NCI-H1092 (cell line): ENCODE measurements at regions not wholly inside any gene's neighbourhood (a gene's known extent, or its start where the extent isn't known, plus 50 kb on each side); places are given as distances from the start of the nearest gene placed in this dataset.
"Not testable (repeated sequence)": the region's sequence is repeated elsewhere in the genome, so short reads cannot be mapped to it uniquely, and the experiment has no call there.

Experiments used
- DNase-seq: peaks from one replicate; lab custom pipeline; 2025; lab: John Stamatoyannopoulos, UW

- no peak for DNase-seq
These were observed 75.8 kb upstream of the BACH2 start for GRCh38 chr6:90372450-90372849.

- no peak for DNase-seq
These were observed 73.9 kb upstream of the BACH2 start for GRCh38 chr6:90370493-90370959.

GRCh38 chr6:90369651-90370050 lies 73.0 kb upstream of the BACH2 start:
- no peak for DNase-seq

GRCh38 chr6:90369024-90369519 lies 72.4 kb upstream of the BACH2 start:
- no peak for DNase-seq

DNA sequence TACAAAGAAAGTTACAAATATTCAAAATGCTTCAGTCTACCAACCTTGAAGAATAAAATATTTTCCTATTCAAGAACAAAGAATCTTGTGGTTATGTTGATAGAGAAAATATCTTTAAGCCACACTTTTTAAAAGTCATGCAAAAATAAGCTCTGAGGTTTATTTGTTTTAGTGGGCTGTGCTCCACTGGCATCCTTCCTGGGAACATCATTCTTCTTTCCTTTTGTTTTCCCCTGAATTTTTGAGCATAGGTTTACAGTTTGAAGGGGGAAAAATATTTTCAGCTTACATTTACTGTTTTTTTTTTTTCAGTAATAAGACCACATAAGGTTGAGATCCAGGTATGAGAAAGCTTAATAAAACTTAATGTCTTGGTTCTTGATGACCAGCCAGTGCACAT lies 72.0 kb upstream of the BACH2 start:
- DNase-seq = no peak

DNA sequence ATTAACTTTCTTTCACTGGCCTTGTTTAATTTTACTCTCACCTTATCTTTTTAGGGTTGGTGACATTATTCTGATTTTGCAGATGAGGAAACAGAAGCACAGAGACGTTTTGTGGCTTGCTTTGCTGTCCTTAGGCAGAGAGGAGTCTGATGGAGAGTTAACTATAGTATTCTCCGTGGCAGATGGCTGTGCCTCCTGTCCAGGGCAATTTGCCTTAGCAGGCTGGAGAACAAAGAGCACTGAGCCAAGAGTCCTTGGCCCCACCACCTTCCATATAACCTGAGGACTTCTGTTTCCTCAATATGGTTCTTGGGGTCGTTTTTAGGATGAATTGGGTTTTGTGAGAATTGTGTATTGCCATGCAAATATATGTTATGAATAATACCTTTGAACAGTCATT lies 71.4 kb upstream of the BACH2 start:
- DNase-seq = no peak

DNA sequence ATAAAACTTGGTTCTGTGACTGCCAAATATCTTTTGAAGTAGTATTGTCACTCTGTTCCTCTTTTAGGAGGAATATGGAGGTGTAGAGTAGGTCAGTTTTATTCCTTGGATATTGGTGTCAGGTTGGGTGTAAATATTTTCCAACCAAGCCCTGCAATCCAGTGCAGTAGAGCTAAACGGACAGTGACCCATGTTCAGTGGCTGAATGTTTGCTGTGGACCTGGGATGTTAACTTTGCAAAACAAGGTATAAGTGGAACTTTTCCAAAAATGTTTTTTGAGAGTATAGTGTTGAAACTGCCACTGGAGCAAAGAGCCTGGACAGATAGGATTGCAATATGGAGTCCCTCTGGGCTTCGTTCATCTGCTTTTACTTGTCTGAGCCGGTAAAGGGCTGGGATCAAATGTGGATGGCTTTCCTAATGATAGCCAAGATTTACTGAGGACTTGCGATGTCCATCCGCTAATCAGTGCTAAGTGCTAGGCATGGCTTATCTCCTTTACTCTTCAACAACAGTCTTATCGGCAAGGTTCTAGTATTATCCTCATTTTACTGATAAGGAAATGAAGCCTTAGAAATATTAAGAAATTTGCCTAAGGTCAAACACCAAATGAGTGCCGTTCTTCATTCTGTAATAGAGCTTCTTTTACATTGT lies 69.0 kb upstream of the BACH2 start:
- no peak for DNase-seq

- DNase-seq = no peak
These were observed 68.4 kb upstream of the BACH2 start for GRCh38 chr6:90365002-90365401.

DNA sequence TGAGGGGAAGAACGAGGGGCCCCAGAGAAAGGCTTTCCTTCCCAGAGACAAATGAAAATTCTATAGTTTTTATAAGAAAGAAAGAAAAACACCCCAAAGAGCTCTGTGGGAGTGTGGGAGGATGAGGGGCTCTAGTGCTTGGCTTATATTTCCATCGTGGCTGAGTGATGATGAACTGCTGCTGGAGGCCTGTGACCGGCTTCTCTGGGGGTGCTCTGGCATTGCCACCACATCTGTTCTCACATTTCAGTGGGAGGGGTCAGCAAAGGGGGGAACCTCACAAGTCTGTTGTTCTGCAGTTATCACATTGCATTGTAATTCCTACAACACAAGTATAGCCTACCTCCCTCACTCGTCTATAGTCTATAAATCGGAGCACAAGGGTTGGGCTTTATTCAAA lies 67.6 kb upstream of the BACH2 start:
- DNase-seq = no peak

DNA sequence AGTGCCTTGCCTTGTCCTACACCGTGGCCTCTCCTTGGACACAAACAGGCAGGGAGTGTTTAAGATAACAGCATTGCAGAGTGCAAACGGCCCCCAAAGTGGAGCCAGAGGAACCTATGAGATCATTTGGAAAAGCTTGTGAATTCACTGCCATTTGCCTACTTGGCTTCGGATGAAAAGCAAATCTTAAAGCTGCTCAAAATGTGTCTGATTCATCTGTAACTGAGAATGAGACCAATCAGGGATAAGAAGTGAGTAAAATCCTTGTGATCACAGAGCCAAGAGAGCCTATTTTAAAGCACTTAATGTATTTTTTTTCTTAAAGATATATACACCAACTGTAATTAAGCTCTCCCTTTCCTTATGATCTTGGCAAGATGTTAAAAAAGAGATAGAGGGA lies 65.7 kb upstream of the BACH2 start:
- no peak for DNase-seq

- DNase-seq = no peak
These were observed 64.5 kb upstream of the BACH2 start for GRCh38 chr6:90361174-90361573.

DNA sequence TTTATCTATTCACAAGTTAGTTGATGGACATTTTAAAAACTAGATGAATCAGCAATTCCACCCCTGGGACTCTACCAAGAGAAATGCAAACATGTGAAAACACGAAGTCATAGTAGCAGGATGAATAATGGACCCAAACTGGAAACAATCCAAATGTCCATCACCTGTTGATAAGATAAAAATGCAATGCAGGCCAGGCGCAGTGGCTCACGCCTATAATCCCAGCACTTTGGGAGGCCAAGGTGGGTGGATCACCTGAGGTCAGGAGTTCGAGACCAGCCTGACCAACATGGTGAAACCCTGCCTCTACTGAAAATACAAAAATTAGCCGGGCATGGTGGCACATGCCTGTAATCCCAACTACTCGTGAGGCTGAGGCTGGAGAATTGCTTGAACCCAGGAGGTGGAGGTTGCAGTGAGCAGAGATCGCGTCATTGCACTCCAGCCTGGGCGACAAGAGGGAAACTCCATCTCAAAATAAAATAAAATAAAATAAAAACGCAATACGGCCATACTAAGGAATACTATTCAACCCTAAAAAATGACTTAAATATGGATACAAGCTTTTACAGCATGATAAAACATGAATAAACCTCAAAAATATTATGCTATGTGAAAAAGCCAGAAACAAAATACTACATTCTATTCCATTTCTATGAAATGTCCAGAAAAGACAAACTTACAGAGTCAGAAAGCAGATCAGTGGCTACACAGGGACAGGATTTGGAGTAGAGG lies 61.6 kb upstream of the BACH2 start:
- not testable (repeated sequence) for DNase-seq

DNA sequence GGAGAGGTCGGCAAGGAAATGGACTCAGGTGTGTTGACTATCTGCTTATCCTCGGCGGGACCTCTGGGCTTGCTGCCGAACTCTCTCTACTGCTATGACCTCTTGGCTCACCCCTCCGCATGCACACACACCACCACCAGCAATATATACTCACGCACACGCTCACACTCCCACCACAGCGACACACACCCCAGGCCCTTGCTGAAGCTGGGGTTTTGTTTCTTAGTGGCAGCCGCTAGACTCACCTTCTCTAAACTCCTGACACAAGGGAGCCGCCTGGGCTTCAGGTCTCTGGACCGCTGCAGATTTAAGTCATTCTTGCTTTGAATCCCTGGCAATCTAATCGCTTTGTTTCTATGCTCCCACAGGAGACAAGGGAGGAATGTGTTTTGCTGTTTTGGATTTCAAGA lies 59.4 kb upstream of the BACH2 start:
- no peak for DNase-seq

DNA sequence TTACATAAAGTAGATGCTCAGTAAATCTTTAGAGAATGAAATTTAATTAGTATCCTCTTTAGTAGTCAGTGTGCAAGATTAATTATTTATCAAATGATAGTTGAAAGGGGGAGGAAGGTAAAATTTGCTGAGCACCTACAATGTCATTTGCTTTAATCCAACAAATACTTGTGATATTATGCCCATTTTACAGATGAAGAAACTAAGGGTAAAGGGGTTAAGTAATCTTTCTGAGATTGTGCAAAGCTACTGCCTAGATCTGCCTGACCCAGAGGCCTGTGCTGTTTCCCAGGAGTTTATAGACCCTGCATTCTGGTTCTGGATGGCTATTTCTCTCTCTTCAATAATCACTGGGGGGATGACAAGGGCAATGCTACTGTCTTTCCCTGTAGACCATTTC lies 58.3 kb upstream of the BACH2 start:
- DNase-seq = no peak

GRCh38 chr6:90351696-90352095 lies 55.1 kb upstream of the BACH2 start:
- DNase-seq = no peak

- DNase-seq = no peak
These were observed 54.3 kb upstream of the BACH2 start for GRCh38 chr6:90350689-90351554.

DNA sequence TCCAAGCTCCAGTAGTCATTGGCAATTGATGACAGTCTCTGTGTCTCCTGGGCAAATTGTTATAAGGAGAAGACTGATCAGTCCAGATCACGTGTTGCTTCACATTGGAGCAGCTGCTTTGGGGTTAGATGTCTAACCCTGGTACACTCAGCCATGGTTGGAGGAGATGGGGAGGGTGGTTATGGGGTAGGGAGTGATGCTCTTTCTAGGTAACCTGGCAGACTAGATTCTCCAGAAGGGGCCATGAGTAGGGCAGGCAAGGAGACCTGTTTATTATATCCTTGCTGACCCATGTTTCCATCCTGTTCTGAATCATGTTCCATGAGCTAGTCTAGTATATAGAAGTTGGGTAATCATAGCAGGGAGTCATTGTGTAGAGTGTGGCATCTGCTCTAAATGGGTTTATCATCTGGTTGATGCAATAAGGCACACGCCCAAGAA lies 50.8 kb upstream of the BACH2 start:
- no peak for DNase-seq

GRCh38 chr6:90346729-90347128 lies 50.1 kb upstream of the BACH2 start:
- no peak for DNase-seq
